PFSK-1 (cell line): ENCODE measurements at regions not wholly inside any gene's neighbourhood (a gene's known extent, or its start where the extent isn't known, plus 50 kb on each side); places are given as distances from the start of the nearest gene placed in this dataset.

Experiments used
- FOXP2 ChIP-seq: optimal IDR thresholded peaks from 2 replicates; pipeline ENCODE3; 2011; ENCODE audit warnings: borderline replicate concordance, control low read depth, inconsistent platforms; ENCODE audit not compliant: insufficient read depth; ENCODE audit errors: extremely low read length, extremely low read depth
- POLR2AphosphoS5 ChIP-seq: IDR thresholded peaks from 2 replicates; pipeline ENCODE4 v1.6.1; 2012; ENCODE audit warnings: low read depth, mild to moderate bottlenecking, control low read depth, low read length, moderate library complexity
- SIN3A ChIP-seq: IDR thresholded peaks from 2 replicates; pipeline ENCODE4 v1.6.1; 2012; ENCODE audit warnings: mild to moderate bottlenecking, low read length, moderate library complexity, borderline replicate concordance; ENCODE audit not compliant: insufficient read depth
- TAF1 ChIP-seq: IDR thresholded peaks from 2 replicates; pipeline ENCODE4 v1.6.1; 2012; ENCODE audit warnings: low read length, control low read depth, borderline replicate concordance; ENCODE audit not compliant: insufficient read depth
- TF ChIP-seq, protein P1 (sequence below), 2 experiments: IDR thresholded peaks; 2 replicates each; pipeline versions ENCODE4 v1.6.1 to v1.8.0; 2011 to 2012; ENCODE audit warnings: low read depth in 2 of 2, low read length in 2 of 2, control low read depth in 1 of 2, inconsistent platforms in 1 of 2, mild to moderate bottlenecking in 1 of 2, moderate library complexity in 1 of 2; ENCODE audit not compliant: insufficient read depth in 1 of 2

DNA sequence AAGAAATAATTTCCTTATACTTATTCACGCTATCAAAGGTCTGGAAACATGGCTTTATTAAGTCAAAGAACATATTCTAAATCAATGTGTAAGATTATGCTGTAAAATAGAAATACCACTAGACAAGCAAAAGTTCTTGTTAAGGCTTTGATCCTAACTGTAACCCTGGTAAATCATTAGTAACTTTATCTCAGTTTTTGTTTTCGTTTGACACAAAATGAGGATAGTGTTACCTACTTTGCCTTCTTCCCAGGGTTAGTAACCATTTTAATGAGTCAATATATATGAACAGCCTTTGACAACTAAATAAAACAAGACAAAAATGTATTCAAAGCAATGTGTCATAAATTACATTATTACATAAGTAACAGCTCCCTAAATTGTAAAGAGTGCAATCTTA, 1336.3 kb downstream of the FAM181B start:
- TF ChIP-seq TAF1 (no peak), SIN3A (no peak), POLR2AphosphoS5 (no peak), FOXP2 (no peak)
- TF ChIP-seq, protein P1, sequence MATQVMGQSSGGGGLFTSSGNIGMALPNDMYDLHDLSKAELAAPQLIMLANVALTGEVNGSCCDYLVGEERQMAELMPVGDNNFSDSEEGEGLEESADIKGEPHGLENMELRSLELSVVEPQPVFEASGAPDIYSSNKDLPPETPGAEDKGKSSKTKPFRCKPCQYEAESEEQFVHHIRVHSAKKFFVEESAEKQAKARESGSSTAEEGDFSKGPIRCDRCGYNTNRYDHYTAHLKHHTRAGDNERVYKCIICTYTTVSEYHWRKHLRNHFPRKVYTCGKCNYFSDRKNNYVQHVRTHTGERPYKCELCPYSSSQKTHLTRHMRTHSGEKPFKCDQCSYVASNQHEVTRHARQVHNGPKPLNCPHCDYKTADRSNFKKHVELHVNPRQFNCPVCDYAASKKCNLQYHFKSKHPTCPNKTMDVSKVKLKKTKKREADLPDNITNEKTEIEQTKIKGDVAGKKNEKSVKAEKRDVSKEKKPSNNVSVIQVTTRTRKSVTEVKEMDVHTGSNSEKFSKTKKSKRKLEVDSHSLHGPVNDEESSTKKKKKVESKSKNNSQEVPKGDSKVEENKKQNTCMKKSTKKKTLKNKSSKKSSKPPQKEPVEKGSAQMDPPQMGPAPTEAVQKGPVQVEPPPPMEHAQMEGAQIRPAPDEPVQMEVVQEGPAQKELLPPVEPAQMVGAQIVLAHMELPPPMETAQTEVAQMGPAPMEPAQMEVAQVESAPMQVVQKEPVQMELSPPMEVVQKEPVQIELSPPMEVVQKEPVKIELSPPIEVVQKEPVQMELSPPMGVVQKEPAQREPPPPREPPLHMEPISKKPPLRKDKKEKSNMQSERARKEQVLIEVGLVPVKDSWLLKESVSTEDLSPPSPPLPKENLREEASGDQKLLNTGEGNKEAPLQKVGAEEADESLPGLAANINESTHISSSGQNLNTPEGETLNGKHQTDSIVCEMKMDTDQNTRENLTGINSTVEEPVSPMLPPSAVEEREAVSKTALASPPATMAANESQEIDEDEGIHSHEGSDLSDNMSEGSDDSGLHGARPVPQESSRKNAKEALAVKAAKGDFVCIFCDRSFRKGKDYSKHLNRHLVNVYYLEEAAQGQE (IDR thresholded peaks at IDR 0.05; ENCODE audit: insufficient read depth in 1 of 2, low read depth in 2 of 2, low read length in 2 of 2), result no peak

DNA sequence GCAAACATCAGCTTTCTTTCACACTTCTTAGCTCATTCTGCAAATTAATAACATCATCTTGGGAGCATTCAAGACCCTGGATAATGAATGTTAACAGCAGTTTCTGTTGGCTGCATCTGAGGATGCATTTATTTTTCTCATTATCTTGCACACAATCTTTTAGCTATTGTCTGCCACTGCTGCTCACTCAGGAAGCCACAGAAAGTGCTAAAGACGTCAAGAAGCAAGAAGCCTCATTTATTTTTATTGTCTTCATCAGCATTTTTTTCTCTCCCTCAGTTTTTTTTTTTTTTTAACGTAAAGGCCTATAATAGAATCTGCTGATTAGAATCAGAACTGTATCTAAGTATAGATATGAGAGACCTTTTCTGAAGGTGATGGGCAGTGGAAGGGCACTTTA, 1339.4 kb downstream of the FAM181B start:
- TF ChIP-seq SIN3A (no peak), FOXP2 (no peak)
- TF ChIP-seq, protein P1 (IDR thresholded peaks at IDR 0.05; ENCODE audit: insufficient read depth in 1 of 2, low read depth in 2 of 2, low read length in 2 of 2), result no peak; a peak in 1 of 4 replicates

DNA sequence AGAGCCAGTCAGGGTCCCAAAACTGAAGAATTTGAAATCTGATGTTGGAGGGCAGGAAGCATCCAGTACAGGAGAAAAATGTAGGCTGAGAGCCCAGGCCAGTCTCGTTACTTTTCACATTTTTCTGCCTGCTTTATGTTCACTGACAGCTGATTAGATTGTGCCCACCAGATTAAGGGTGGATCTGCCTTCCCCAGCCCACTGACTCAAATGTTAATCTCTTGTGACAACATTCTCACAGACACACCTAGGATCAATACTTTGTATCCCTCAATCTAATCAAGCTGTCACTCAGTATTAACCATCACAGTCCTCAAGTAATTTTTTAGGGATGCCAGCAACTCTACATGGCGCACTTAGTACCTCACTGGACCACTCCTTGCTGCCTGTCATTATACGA, 1345.3 kb downstream of the FAM181B start:
- TF ChIP-seq FOXP2 (no peak), TAF1 (no peak), POLR2AphosphoS5 (no peak), SIN3A (no peak)
- TF ChIP-seq, protein P1 (IDR thresholded peaks at IDR 0.05; ENCODE audit: insufficient read depth in 1 of 2, low read depth in 2 of 2, low read length in 2 of 2), result no peak

DNA sequence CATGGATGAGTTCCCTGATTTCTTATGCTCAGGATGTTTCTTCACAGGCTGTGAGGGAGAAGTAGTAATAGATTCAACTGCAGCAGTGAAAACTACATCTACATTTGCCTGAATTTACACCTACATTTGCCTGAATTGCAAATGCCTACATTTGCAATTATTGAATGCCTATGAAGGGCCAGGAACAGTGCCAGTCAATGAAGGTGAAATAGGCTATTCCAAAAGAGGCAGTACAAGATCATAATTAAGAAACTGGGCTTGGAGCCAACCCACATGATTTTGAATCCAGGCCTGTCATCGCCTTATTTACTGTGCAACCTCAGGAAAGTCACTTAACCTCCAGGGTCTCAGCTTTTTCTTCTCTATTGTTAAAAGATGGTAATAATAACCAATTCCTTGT, 1353.3 kb downstream of the FAM181B start:
- TF ChIP-seq TAF1, result no peak
- no peak for TF ChIP-seq FOXP2
- TF ChIP-seq, protein P1 (IDR thresholded peaks at IDR 0.05; ENCODE audit: insufficient read depth in 1 of 2, low read depth in 2 of 2, low read length in 2 of 2), result no peak
- TF ChIP-seq SIN3A, result no peak
- TF ChIP-seq POLR2AphosphoS5, result no peak

DNA sequence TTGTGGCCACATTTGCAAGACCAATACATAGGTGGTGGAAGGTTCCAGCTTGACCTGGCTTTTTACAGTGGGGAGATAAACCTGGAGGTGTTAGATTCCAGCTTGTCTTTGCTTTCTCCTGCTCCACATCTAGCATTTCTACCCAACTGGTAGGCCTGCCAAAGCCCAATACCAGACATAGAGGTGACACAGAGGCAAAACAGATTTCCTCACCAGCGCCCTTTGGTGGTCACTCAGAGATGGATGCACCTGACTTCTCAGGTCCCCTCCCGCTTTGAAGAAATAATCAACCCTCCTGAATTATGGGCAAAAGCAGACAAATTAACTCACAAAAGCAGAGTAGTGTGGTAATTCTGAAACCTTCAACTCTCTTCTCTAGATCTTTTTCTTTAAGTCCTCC, 1356.2 kb downstream of the FAM181B start:
- no peak for TF ChIP-seq POLR2AphosphoS5
- no peak for TF ChIP-seq SIN3A
- TF ChIP-seq, protein P1 (IDR thresholded peaks at IDR 0.05; ENCODE audit: insufficient read depth in 1 of 2, low read depth in 2 of 2, low read length in 2 of 2), result no peak
- no peak for TF ChIP-seq FOXP2
- TF ChIP-seq TAF1, result no peak
